ENCODE measurements at regions not wholly inside any gene's neighbourhood (a gene's known extent, or its start where the extent isn't known, plus 50 kb on each side); places are given as distances from the start of the nearest gene placed in this dataset.
A peak's percentile ranks its signal among the peaks of the same experiment; 100 is the strongest.

DNA sequence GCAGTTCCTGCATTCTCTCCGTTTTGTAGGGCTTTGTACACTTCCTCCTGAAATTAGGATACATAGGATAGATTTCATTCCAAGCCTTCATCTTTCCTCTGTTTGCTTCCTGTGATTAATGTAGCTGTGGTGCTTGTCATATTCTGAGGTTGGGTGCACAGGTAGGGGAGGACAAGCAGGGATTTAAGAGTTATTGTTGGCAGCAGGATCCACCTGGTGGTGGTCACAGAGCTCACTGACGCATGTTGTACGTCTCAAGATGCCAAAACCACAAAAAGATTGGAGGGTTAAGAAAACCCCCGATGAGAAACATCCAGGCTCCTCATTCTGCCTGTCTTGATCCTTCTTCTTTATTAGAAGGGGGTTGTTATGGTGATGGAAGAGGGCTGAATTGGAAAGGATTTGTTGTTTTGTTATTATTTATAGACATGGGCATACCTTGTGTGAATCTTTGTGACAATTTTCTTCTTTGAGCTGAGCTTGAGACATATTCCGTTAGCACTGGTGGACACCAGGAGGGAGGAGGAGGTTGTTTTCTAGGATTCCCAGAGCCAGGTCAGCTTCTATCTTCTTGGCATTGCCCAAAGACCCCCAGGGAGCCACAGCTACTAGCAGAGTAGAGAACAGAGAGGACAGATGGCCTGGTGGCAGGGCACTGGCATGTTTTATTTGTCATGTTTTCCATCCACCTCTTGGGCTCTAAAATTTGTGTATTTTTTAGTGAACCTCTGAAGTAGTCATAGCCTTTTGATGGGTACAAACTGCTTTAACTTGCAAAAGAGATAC lies 57.7 kb upstream of the LARS2 start:
- no peak for DNase-seq

GRCh38 chr3:45332493-45332892 lies 55.9 kb upstream of the LARS2 start:
- DNase-seq = no peak

GRCh38 chr3:45332901-45333407 lies 55.4 kb upstream of the LARS2 start:
- DNase-seq = no peak

GRCh38 chr3:45333549-45333948 lies 54.8 kb upstream of the LARS2 start:
- no peak for DNase-seq

- peak; percentile 21 for DNase-seq
These were observed 50.4 kb upstream of the LARS2 start for GRCh38 chr3:45337839-45338470.
